SK-N-SH treated with all-trans-retinoic acid at 6 μM for 48 hours (cell line): ENCODE measurements at regions not wholly inside any gene's neighbourhood (a gene's known extent, or its start where the extent isn't known, plus 50 kb on each side); places are given as distances from the start of the nearest gene placed in this dataset.

ENCODE experiments used
- ATAC-seq: fragments of 200-7000 bp; cut with Tn5 transposase; 3 replicates; pipeline ENCODE4 v1.9.1; 2020; ENCODE audit warnings: mild to moderate bottlenecking, moderate library complexity
- ARNTL ChIP-seq: fragments of 450-650 bp; formaldehyde crosslinking; IDR thresholded peaks from 2 replicates; pipeline ENCODE4 v1.5.0; 2020; ENCODE audit warnings: low read depth, mild to moderate bottlenecking, moderate library complexity, borderline replicate concordance
- CREB5 ChIP-seq: fragments of 250-450 bp; sonication (Bioruptor Pico); IDR thresholded peaks from 2 replicates; pipeline ENCODE4 v1.5.1; 2020; ENCODE audit warnings: low read depth, mild to moderate bottlenecking, moderate library complexity
- CSDC2 ChIP-seq: fragments of 250-450 bp; sonication (Bioruptor Pico); IDR thresholded peaks from 2 replicates; pipeline ENCODE4 v1.5.0; 2020; ENCODE audit warnings: mild to moderate bottlenecking, moderate library complexity
- ESRRG ChIP-seq: fragments of 250-450 bp; sonication (Bioruptor Pico); IDR thresholded peaks from 2 replicates; pipeline ENCODE4 v1.6.1; 2021; ENCODE audit warnings: mild to moderate bottlenecking
- GLIS3 ChIP-seq: fragments of 250-450 bp; sonication (Bioruptor Pico); IDR thresholded peaks from 2 replicates; pipeline ENCODE4 v1.5.0; 2020; ENCODE audit warnings: mild to moderate bottlenecking, moderate library complexity
- ISL1 ChIP-seq: fragments of 250-450 bp; sonication (Bioruptor Pico); IDR thresholded peaks from 2 replicates; pipeline ENCODE4 v2.1.2; 2022; ENCODE audit warnings: mild to moderate bottlenecking, moderate library complexity
- OSR1 ChIP-seq: fragments of 250-450 bp; sonication (Bioruptor Pico); IDR thresholded peaks from 2 replicates; pipeline ENCODE4 v1.8.0; 2022; ENCODE audit warnings: moderate library complexity, mild to moderate bottlenecking, inconsistent platforms
- PATZ1 ChIP-seq: fragments of 250-450 bp; sonication (Bioruptor Pico); IDR thresholded peaks from 2 replicates; pipeline ENCODE4 v1.8.0; 2020; ENCODE audit warnings: mild to moderate bottlenecking, moderate library complexity, borderline replicate concordance
- PPARA ChIP-seq: fragments of 250-450 bp; sonication (Bioruptor Pico); IDR thresholded peaks from 2 replicates; pipeline ENCODE4 v1.5.0; 2020; ENCODE audit warnings: mild to moderate bottlenecking, borderline replicate concordance
- SNAI2 ChIP-seq: fragments of 250-450 bp; sonication (Bioruptor Pico); IDR thresholded peaks from 2 replicates; pipeline ENCODE4 v1.5.0; 2020; ENCODE audit warnings: mild to moderate bottlenecking, moderate library complexity
- TCF4 ChIP-seq: fragments of 250-450 bp; sonication (Bioruptor Pico); IDR thresholded peaks from 2 replicates; pipeline ENCODE4 v1.8.0; 2021; ENCODE audit warnings: mild to moderate bottlenecking, moderate library complexity, borderline replicate concordance
- TOX ChIP-seq: fragments of 250-450 bp; sonication (Bioruptor Pico); IDR thresholded peaks from 2 replicates; pipeline ENCODE4 v1.8.0; 2021; ENCODE audit warnings: mild to moderate bottlenecking, moderate library complexity, borderline replicate concordance
- TSHZ2 ChIP-seq: fragments of 250-450 bp; sonication (Bioruptor Pico); IDR thresholded peaks from 2 replicates; pipeline ENCODE4 v1.5.0; 2020; ENCODE audit warnings: mild to moderate bottlenecking, moderate library complexity
- ZC3H10 ChIP-seq: fragments of 250-450 bp; sonication (Bioruptor Pico); IDR thresholded peaks from 2 replicates; pipeline ENCODE4 v1.5.1; 2021; ENCODE audit warnings: mild to moderate bottlenecking, moderate library complexity
- ZFP3 ChIP-seq: fragments of 250-450 bp; sonication (Bioruptor Pico); IDR thresholded peaks from 2 replicates; pipeline ENCODE4 v1.5.0; 2020; ENCODE audit warnings: mild to moderate bottlenecking, moderate library complexity
- ZFP30 ChIP-seq: fragments of 450-650 bp; formaldehyde crosslinking; IDR thresholded peaks from 2 replicates; pipeline ENCODE4 v1.5.0; 2022; ENCODE audit warnings: mild to moderate bottlenecking, moderate library complexity
- ZNF70 ChIP-seq: fragments of 450-650 bp; formaldehyde crosslinking; IDR thresholded peaks from 2 replicates; pipeline ENCODE4 v1.5.0; 2020; ENCODE audit warnings: mild to moderate bottlenecking, moderate library complexity
- ZNF8 ChIP-seq: fragments of 450-650 bp; formaldehyde crosslinking; IDR thresholded peaks from 2 replicates; pipeline ENCODE4 v1.5.0; 2020; ENCODE audit warnings: mild to moderate bottlenecking, moderate library complexity
- TF ChIP-seq, protein P1 (sequence below): fragments of 250-450 bp; sonication (Bioruptor Pico); IDR thresholded peaks from 2 replicates; pipeline ENCODE4 v1.5.1; 2021; ENCODE audit warnings: mild to moderate bottlenecking, moderate library complexity
- TF ChIP-seq, protein P2 (sequence below): fragments of 250-450 bp; sonication (Bioruptor Pico); IDR thresholded peaks from 2 replicates; pipeline ENCODE4 v1.8.0; 2021; ENCODE audit warnings: low read depth, mild to moderate bottlenecking, moderate library complexity, borderline replicate concordance

- TF ChIP-seq TSHZ2 (no peak), TCF4 (CRISPR knock-in tag) (no peak), ARNTL (CRISPR knock-in tag) (no peak), OSR1 (no peak), SNAI2 (no peak)
Measured at GRCh38 chr2:142670362-142670761, 207.1 kb upstream of the KYNU start (continued).

- TF ChIP-seq TCF4 (CRISPR knock-in tag) (no peak), CSDC2 (CRISPR knock-in tag) (no peak), ZC3H10 (CRISPR knock-in tag) (no peak), ARNTL (CRISPR knock-in tag) (no peak), GLIS3 (CRISPR knock-in tag) (no peak), ZNF70 (CRISPR knock-in tag) (no peak), PATZ1 (CRISPR knock-in tag) (no peak), TOX (CRISPR knock-in tag) (no peak), TSHZ2 (no peak), PPARA (CRISPR knock-in tag) (no peak), ZFP30 (CRISPR knock-in tag) (no peak), CREB5 (CRISPR knock-in tag) (no peak)
Measured at GRCh38 chr2:142668420-142668819, 209.0 kb upstream of the KYNU start.

DNA sequence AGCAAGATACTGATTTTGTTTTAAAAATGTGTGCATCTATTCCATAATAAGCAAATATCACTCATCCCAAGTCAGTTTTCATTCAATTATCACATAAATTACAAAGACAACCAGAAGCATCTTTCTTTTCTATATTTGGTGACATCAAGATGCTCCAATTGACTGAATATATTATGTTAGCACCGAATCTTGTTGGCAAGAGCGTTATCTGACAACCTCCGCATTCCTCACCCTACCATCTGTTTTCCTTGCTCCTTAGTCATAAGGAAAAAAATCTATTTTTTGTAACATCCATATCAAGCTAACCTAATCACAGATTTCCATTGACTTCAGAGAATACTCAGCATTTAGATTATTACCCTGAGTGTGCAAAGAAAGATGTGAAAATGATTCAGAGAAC is 212.2 kb upstream of the KYNU start:
- no peak for TF ChIP-seq ESRRG
- no peak for TF ChIP-seq ZFP3 (CRISPR knock-in tag)
- TF ChIP-seq, all 23 proteins: peak for 0
- ATAC-seq: no peak

More at GRCh38 chr2:142668420-142668819, 209.0 kb upstream of the KYNU start:
- ATAC-seq: no peak

DNA sequence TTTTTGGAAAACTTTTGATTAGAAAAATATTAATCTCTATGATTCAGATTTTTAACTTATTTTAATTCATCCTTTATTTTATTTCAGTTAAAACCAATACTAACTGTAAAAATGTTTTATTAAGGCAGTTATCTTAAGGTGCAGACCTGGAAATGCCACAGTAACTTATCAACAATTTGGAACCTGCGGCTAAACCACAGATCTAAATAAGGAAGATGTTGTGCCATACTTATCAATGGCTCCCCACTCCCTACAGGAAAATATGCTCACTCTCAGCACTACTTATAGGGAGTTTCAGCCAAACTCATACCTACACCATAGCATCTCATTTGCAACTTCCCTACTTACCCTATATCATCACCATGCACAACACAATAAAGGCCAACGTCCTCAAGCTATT is 226.9 kb upstream of the KYNU start:
- ATAC-seq: no peak
- TF ChIP-seq ZFP3 (CRISPR knock-in tag) (no peak), SNAI2 (no peak), GLIS3 (CRISPR knock-in tag) (no peak), ZNF70 (CRISPR knock-in tag) (no peak), ZC3H10 (CRISPR knock-in tag) (no peak), ISL1 (no peak), CREB5 (CRISPR knock-in tag) (no peak), PPARA (CRISPR knock-in tag) (no peak), ESRRG (no peak), PATZ1 (CRISPR knock-in tag) (no peak), ZNF8 (CRISPR knock-in tag) (no peak)
- TF ChIP-seq, protein P1, sequence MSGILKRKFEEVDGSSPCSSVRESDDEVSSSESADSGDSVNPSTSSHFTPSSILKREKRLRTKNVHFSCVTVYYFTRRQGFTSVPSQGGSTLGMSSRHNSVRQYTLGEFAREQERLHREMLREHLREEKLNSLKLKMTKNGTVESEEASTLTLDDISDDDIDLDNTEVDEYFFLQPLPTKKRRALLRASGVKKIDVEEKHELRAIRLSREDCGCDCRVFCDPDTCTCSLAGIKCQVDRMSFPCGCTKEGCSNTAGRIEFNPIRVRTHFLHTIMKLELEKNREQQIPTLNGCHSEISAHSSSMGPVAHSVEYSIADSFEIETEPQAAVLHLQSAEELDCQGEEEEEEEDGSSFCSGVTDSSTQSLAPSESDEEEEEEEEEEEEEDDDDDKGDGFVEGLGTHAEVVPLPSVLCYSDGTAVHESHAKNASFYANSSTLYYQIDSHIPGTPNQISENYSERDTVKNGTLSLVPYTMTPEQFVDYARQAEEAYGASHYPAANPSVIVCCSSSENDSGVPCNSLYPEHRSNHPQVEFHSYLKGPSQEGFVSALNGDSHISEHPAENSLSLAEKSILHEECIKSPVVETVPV (CRISPR knock-in tag): no peak
- TF ChIP-seq, protein P2, sequence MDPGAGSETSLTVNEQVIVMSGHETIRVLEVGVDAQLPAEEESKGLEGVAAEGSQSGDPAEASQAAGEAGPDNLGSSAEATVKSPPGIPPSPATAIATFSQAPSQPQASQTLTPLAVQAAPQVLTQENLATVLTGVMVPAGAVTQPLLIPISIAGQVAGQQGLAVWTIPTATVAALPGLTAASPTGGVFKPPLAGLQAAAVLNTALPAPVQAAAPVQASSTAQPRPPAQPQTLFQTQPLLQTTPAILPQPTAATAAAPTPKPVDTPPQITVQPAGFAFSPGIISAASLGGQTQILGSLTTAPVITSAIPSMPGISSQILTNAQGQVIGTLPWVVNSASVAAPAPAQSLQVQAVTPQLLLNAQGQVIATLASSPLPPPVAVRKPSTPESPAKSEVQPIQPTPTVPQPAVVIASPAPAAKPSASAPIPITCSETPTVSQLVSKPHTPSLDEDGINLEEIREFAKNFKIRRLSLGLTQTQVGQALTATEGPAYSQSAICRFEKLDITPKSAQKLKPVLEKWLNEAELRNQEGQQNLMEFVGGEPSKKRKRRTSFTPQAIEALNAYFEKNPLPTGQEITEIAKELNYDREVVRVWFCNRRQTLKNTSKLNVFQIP (CRISPR knock-in tag): no peak
